M059J (cell line): ENCODE measurements at regions not wholly inside any gene's neighbourhood (a gene's known extent, or its start where the extent isn't known, plus 50 kb on each side); places are given as distances from the start of the nearest gene placed in this dataset.
"Not testable (repeated sequence)": the region's sequence is repeated elsewhere in the genome, so short reads cannot be mapped to it uniquely, and the experiment has no call there.

Experiments
- DNase-seq: peaks from one replicate; pipeline ENCODE4 v3.0.0-alpha.2; 2012; ENCODE audit warnings: low read depth

- no peak for DNase-seq
These were observed 382.0 kb downstream of the MAGEB5 start for GRCh38 chrX:26597981-26598380.

GRCh38 chrX:26590849-26591248 is 374.9 kb downstream of the MAGEB5 start:
- no peak for DNase-seq

GRCh38 chrX:26586570-26586969 is 370.6 kb downstream of the MAGEB5 start:
- DNase-seq, result no peak

- no peak for DNase-seq
These were observed 365.1 kb downstream of the MAGEB5 start for GRCh38 chrX:26581091-26581490.

- no peak for DNase-seq
These were observed 364.1 kb downstream of the MAGEB5 start for GRCh38 chrX:26580021-26580420.

GRCh38 chrX:26574234-26574633 is 358.3 kb downstream of the MAGEB5 start:
- no peak for DNase-seq

- no peak for DNase-seq
These were observed 346.2 kb downstream of the MAGEB5 start for GRCh38 chrX:26562156-26562555.

- no peak for DNase-seq
These were observed 343.9 kb downstream of the MAGEB5 start for GRCh38 chrX:26559855-26560254.

- no peak for DNase-seq
These were observed 342.9 kb downstream of the MAGEB5 start for GRCh38 chrX:26558719-26559386.

GRCh38 chrX:26557691-26558321 is 341.8 kb downstream of the MAGEB5 start:
- no peak for DNase-seq

GRCh38 chrX:26525768-26526167 is 309.8 kb downstream of the MAGEB5 start:
- not testable (repeated sequence) for DNase-seq

GRCh38 chrX:26522501-26522900 is 306.5 kb downstream of the MAGEB5 start:
- no peak for DNase-seq

- DNase-seq, result no peak
These were observed 295.8 kb downstream of the MAGEB5 start for GRCh38 chrX:26511589-26512363.

GRCh38 chrX:26470941-26471340 is 255.0 kb downstream of the MAGEB5 start:
- DNase-seq, result no peak

GRCh38 chrX:26466387-26466786 is 250.4 kb downstream of the MAGEB5 start:
- DNase-seq, result no peak

GRCh38 chrX:26445288-26445687 is 229.3 kb downstream of the MAGEB5 start:
- DNase-seq, result no peak

- DNase-seq, result not testable (repeated sequence)
These were observed 228.4 kb downstream of the MAGEB5 start for GRCh38 chrX:26444417-26444816.

- no peak for DNase-seq
These were observed 226.4 kb downstream of the MAGEB5 start for GRCh38 chrX:26442340-26442739.

- DNase-seq, result no peak
These were observed 198.6 kb downstream of the MAGEB5 start for GRCh38 chrX:26414534-26414933.

- DNase-seq, result no peak
These were observed 195.1 kb downstream of the MAGEB5 start for GRCh38 chrX:26411045-26411444.

- DNase-seq, result no peak
These were observed 193.7 kb downstream of the MAGEB5 start for GRCh38 chrX:26409636-26410035.

GRCh38 chrX:26387906-26388305 is 171.9 kb downstream of the MAGEB5 start:
- DNase-seq, result no peak
